Esophagus muscularis mucosa (tissue), 4 donors: ENCODE measurements at regions not wholly inside any gene's neighbourhood (a gene's known extent, or its start where the extent isn't known, plus 50 kb on each side); places are given as distances from the start of the nearest gene placed in this dataset.

Source experiments
- EP300 ChIP-seq: sonication (generic); formaldehyde crosslinking; IDR thresholded peaks from one replicate; pipeline ENCODE4 v1.6.1; 2017; ENCODE audit warnings: antibody characterized with exemption
- POLR2A ChIP-seq: fragments of 450-650 bp; IDR thresholded peaks from one replicate; pipeline ENCODE4 v1.6.1; 2017; ENCODE audit warnings: antibody characterized with exemption, moderate library complexity, mild to moderate bottlenecking, low read depth
- POLR2AphosphoS5 ChIP-seq, 2 donors: sonication (generic); formaldehyde crosslinking; IDR thresholded peaks; one replicate each; pipeline ENCODE4 v1.6.1; 2017; ENCODE audit warnings: antibody characterized with exemption in 2 of 2
- TF ChIP-seq, protein P1 (sequence below), 3 experiments: fragments of 200-600 bp in 2 of 3; fragments of 450-650 bp in 1 of 3; sonication (generic) in 2 of 3; IDR thresholded peaks; one replicate each; pipeline ENCODE4 v1.5.1; 2017 to 2019; ENCODE audit warnings: antibody characterized with exemption in 3 of 3, mild to moderate bottlenecking in 2 of 3, moderate library complexity in 1 of 3

DNA sequence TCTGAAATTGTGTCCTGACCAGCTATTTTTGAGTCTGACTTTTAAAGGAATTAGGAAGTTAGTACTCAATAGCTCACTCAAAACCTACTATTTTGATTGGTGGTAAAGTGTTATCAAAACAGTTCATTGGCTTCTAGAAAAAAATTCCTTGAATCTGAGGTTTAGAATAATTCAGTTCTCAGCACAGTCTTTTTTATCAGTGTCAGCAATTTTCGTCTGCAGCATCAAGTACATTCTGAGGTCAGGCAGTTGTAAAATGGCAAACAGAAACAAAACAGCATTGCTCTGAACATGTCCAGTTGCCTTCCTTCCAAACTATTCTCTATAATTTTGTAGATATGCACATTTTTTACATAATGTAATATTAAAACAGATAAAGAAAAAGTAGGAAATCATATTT is 1644.1 kb downstream of the SLITRK5 start:
- no peak for TF ChIP-seq POLR2A
- TF ChIP-seq, protein P1, sequence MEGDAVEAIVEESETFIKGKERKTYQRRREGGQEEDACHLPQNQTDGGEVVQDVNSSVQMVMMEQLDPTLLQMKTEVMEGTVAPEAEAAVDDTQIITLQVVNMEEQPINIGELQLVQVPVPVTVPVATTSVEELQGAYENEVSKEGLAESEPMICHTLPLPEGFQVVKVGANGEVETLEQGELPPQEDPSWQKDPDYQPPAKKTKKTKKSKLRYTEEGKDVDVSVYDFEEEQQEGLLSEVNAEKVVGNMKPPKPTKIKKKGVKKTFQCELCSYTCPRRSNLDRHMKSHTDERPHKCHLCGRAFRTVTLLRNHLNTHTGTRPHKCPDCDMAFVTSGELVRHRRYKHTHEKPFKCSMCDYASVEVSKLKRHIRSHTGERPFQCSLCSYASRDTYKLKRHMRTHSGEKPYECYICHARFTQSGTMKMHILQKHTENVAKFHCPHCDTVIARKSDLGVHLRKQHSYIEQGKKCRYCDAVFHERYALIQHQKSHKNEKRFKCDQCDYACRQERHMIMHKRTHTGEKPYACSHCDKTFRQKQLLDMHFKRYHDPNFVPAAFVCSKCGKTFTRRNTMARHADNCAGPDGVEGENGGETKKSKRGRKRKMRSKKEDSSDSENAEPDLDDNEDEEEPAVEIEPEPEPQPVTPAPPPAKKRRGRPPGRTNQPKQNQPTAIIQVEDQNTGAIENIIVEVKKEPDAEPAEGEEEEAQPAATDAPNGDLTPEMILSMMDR (IDR thresholded peaks at IDR 0.05) = no peak
- TF ChIP-seq EP300 = no peak
- no peak for TF ChIP-seq POLR2AphosphoS5 (IDR thresholded peaks at IDR 0.05)
